GM19239 (cell line): ENCODE measurements at regions not wholly inside any gene's neighbourhood (a gene's known extent, or its start where the extent isn't known, plus 50 kb on each side); places are given as distances from the start of the nearest gene placed in this dataset.
A peak's percentile ranks its signal among the peaks of the same experiment; 100 is the strongest.
"Not testable (repeated sequence)": the region's sequence is repeated elsewhere in the genome, so short reads cannot be mapped to it uniquely, and the experiment has no call there.

Experiments
- DNase-seq: peaks from one replicate; pipeline ENCODE4 v3.0.0; 2011; ENCODE audit warnings: low spot score; ENCODE audit not compliant: insufficient read length
- FAIRE-seq: peaks from 2 replicates; lab custom pipeline; 2011; peaks lifted over from hg19 to GRCh38; lab: Jason Lieb, UNC

DNA sequence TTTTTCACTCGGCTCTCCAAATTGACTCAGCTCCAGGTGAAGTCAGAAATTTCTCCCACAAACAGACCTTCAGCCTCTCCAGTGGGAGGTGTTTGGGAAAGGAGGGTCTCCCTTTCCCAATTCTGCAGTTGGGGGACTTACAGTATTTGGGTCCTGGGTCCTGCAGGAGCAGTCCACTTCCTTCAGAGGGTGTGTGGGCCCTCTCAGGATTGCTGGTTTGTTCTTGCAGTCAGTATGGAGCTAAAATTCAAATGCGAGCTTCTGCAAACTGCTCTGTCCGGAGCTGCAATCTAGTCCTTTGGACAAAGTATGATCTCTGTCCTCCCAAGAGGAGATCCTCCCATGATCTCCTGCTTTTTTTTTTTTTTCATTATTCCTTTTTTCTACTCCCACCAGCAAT is 87.9 kb upstream of the MSTN start:
- FAIRE-seq: no peak
- no peak for DNase-seq

DNA sequence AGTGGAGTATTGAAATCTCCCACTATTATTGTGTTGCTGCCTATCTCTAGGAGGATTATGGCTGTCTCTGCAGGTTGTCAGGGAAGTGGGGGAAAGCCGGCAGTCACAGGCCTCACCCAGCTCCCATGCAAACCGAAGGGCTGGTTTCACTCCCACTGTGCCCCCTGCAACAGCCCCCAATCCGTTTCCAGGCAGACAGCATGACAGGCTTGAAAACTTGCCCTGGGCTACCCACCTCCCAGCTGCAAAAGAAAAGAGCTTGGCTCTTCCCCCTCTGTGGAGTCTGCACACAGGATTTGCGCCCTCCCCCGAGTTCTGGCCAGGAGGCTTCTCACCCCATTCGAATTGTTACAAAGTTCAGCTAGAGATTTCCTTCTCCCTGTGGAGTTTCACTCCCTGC is 87.4 kb upstream of the MSTN start:
- FAIRE-seq (no peak), DNase-seq (no peak)

DNA sequence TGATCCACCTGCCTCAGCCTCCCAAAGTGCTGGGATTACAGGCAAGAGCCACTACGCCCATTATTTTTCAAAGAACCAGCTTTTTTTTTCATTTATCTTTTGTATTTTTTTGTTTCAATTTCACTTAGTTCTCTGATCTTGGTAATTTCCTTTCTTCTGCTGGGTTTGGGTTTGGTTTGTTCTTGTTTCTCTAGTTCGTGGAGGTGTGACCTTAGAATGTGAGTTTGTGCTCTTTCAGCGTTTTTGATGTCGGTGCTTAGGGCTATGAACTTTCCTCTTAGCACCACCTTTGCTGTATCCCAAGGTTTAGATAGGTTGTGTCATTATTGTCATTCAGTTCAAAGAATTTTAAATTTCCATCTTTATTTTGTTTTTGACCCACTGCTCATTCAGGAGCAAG is 86.7 kb upstream of the MSTN start:
- FAIRE-seq (no peak), DNase-seq (no peak)

DNA sequence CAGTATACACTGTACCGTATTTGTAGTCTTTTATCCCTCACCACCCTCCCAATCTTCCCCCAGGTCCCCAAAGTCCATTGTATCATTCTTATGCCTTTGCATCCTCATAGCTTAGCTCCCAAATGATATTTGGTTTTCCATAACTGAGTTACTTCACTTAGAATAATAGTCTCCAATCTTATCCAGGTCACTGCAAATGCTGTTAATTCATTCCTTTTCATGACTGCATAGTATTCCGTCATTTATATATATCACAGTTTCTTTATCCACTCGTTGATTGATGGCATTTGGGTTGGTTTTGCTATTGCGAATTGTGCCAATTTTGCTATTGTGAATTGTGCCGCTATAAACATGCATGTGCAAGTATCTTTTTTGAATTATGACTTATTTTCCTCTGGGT is 83.6 kb upstream of the MSTN start:
- not testable (repeated sequence) for DNase-seq, FAIRE-seq

DNA sequence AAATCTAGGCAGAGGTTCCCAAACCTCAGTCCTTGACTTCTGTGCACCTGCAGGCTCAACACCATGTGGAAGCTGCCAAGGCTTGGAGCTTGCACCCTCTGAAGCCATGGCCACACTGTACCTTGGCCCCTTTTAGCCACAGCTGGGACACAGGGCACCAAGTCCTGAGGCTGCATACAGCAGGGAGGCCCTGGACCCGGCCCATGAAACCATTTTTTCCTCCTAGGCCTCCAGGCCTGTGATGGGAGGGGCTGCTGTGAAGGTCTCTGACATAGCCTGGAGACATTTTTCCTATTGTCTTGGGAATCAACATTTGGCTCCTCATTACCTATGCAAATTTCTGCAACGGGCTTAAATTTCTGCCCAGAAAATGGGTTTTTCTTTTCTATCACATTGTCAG is 77.9 kb upstream of the MSTN start:
- DNase-seq, FAIRE-seq: not testable (repeated sequence)

DNA sequence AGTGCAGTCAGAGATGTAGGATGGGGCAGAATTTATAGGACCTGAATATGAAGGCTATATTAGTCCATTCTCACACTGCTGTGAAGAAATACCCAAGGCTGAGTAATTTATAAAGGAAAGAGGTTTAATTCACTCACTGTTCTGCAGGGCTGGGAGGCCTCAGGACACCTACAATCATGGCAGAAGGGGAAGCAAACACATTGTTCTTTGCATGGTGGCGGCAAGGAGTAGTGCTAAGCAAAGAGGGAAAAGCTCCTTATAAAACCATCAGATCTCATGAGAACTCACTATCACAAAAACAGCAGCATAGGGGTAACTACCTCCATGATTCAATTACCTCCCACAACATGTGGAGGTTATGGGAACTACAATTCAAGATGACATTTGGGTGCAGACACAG is 76.8 kb upstream of the MSTN start:
- FAIRE-seq (no peak), DNase-seq (no peak)

DNA sequence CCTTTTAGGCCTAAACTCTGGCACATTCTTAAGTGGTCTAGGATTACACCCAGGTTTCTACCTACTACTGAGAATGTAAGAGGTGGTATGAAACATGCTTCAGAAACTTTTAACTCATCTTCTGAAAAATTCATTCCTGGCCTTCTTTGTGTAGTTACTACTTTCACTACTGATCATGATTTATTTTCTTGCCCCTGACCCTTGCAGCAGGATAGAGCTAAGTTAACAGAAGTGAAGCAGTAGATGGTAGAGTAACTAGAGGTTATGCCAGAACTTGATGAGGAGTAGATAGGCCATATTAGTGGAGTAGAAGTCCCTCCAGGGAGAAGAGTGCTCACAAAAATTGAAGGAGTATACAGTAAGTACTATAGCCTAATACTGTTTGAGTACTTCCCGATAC is 75.5 kb upstream of the MSTN start:
- DNase-seq: no peak
- FAIRE-seq: peak; percentile 58

DNA sequence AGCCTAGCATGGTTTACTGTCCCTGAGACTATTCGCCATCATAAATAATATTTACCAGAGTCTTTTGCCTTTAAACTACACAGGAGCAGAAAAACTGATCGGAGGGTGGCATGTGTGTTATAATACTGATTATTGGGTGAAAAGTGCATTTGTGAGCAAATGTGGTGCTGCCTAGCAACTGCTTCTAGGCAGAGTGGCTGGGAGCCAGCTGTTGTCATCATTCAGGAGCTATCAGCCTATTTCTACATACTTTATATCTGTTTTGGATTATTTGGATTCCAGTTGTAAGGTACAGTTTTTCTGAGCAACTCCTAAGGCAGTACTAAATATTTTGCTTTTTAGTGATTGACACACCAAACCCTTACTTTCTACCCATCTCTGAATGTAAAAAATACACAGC is 75.0 kb upstream of the MSTN start:
- DNase-seq: no peak
- FAIRE-seq: peak; percentile 21

DNA sequence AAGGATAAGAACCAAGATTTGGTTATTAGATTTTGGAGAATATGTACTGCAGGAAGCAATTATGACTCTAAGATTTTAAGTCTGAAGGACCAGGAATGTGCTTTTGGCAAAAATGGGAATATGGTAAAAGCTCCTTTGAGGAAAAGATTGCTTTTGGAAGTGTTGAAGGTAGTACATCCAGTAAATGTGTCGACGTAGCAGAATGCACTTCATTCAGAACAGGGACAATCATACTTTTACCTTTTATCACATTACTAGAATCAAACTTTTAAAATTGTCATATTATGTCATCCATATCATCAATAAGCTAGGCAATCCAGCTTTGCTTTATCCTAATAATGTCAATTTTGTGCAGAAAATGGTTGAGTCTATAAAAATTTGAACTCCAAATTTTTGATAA is 74.3 kb upstream of the MSTN start:
- FAIRE-seq (no peak), DNase-seq (no peak)

DNA sequence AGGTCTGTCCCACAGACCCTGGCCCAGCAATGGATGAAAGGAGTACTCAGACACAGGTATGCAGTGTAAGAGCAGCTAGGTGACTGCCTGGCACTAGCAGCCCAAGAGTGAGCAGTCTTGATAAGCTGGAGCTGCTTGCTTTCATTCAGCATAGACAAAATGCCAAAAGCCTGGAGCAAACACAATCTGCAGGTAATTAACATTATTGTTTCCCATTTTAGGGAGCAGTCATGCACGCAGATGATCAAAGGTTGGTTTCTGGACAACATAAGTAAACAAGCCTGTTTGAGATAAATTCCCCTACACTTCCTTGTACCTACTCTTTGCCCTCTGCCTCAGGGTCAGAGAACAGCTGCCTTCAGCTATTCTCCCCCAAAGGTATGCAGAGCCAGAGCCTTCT is 73.7 kb upstream of the MSTN start:
- no peak for DNase-seq
- FAIRE-seq: no peak

DNA sequence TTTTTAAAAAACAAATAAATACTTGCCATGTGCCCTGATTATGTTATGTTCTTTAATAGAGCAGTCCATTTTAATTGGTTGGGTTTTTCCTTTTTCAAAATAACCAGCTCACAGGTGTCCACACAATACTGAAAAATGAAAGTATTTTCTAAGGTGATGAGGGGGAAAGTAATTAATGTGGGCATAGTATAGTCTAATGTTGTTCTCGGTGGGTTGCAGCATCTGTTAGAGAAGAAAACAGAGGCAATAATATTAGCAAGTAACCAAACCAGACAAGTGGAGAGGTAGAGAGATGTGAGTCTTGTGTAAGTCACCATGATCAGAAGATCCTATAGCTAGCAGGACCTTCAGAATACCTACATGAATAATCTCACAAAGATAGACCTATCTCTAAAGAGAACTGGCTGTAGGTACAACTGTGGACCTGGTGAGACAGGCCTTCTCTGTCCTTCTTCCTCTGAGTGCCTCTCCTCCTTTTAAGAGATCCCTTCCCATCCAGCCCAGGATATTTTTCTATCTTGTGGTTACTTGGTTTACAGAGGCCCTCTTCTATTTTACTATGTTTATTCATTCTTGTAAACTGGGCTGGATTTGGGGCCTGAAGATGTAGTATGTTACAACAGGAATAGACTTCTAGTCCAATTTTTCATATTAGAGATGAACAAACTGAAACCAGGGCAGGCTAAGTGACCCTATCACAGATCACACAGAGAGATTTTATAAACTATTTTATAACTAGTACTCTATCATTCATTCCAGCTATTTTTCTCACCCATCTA is 67.1 kb upstream of the MSTN start:
- DNase-seq: no peak
- peak; percentile 23 for FAIRE-seq

DNA sequence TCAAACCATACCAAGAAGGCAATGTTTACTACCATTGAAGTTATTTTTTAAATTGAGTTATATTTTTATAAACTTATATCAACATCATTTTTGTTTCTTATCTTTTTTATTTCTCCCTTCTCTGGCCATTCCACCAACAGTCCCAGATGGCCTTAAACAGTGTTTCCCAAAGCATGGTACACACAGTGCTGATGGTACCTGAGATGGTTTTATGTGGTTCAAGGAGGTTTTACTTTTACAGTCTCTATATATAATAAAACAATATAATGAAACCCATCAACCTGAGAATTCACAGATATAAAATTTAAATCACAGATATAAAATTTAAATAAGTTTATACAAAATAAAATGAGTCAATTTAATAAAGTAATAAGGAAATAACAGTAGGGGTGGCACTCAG is 65.1 kb upstream of the MSTN start:
- DNase-seq (no peak), FAIRE-seq (no peak)

DNA sequence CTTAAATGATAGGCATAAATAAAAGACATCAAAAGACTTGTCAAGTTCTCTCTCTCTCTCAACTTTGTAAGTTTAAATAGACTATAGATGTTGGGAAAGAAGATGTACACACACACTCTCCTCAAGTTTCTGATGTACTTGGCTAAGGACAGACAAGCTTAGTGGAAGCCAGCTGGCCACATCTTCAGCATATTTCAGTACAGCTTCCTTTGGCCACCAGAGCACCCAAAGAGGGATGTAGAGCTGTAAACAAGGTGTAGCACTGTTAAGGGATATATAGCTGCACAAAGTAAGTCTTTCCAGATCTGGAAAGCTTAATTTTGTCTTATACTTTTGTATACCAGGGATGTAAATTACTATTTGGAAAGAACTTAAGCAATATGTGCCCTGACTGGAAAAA is 64.3 kb upstream of the MSTN start:
- FAIRE-seq: peak; percentile 4
- no peak for DNase-seq

DNA sequence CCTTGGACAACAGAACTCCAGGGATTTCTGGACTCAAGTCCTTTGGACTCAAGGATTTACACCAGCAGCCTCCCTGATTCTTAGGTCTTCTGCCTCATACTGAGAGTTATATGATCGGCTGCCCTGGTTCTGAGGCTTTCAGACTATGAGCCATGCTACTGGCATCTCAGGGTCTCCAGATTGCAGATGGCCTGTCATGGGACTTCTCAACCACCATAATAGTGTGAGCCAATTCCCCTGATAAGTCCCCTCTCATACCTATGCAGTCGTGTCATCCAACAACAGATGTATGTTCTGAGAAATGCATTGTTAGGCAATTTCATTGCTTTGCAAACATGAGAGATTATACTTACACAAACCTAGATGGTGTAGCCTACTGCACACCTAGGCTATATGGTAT is 61.4 kb upstream of the MSTN start:
- DNase-seq (no peak), FAIRE-seq (no peak)

DNA sequence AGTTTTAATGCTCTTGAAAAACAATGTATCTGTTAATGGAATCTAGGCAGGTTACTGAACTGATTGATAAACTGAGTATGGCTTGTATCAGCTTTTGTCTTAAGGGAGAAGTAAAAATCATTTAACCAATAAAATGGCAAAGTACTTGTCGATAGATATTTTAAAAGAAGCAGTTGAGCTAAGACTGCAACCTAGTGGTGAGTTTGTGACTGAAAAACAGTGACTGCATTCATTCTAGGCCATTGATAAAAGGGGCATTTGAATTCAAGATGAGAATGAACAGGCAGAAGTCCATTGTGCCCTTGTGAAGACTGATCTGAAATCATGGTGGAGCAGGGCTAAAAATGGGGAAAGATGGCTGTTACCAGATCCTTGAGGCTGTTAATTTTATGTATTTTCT is 59.4 kb upstream of the MSTN start:
- FAIRE-seq (peak; percentile 81), DNase-seq (peak; percentile 3)

DNA sequence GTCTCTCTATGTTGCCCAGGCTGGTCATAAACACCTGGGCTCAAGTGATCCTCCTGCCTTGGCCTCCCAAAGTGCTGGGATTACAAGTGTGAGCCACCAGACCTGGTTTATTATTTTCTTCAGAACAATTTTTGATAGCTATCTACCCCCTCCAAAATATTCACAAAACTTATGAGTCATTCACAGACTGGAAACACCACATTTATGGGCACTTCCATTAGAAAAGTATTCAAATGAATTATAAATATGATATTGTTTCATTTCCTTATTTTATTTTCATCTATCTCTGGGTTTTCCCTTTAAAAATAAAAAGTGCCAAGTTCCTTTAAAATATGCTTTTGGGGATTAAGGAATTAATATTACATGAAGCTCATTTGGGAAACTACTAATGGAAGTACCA is 58.8 kb upstream of the MSTN start:
- DNase-seq: no peak
- FAIRE-seq: no peak

DNA sequence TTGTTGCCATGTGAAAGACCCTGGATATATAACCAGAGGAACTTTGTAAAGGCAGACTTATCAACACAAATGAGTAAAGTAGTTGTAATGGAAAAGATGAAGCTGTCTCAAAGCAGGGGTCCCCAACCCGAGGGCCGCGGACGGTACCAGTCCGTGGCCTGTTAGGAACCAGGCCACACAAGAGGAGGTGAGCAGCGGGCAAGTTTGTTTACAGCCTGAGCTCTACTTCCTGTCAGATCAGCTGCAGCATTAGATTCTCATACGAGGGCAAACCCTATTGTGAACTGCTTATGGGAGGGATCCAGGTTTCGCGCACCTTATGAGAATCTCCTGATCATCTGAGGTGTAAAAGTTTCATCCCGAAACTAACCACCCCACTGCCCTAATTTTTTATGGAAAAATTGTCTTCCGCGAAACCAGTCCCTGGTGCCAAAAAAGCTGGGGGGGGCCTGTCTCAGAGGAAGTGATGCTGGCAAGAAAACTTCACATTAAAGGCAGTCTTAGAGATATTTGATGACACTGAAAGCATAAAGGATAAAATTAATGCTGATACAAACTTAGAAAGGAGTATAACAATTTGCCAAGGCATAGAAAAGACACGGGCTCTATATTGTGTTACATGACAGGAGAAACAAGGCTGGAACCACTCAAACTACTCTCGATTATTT is 57.5 kb upstream of the MSTN start:
- FAIRE-seq (peak; percentile 49), DNase-seq (no peak)

DNA sequence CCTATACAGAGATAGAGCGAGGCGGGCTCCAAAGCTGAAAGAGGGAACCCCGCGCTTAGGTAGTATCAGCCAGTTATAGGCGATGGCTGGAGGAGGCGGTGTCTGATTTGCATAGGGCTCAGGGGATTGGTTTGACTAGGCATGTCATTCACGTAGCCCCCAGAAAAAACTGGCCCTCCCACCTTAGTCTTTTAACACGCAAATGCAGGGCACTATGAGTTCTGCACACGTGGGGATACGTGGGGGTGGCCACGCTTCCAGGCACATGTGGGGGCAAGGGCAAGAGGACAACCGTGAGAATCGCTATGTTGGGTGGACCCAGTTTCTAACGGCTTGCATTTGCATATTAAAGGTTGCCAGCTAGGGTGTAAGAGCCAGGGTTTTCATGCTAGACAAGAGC is 56.7 kb upstream of the MSTN start:
- DNase-seq (no peak), FAIRE-seq (no peak)

DNA sequence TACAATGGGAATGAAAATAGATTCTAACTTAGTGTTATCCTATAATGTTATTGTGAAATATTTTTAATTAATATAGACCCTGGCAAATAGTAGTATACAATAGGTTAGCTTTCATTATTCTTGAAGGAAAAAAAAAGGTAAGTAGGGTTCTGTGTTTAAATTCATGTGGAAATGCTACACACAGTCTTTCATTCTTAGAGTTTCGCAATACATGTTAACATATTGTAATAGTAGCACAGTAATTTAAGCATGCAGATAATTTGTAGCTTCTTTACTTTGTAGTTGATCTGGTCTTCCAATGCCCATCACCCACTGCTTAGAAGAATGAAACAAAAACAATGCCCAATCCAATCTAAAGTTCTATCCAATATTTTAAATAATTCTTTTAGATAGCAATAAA is 54.8 kb upstream of the MSTN start:
- FAIRE-seq (no peak), DNase-seq (no peak)

DNA sequence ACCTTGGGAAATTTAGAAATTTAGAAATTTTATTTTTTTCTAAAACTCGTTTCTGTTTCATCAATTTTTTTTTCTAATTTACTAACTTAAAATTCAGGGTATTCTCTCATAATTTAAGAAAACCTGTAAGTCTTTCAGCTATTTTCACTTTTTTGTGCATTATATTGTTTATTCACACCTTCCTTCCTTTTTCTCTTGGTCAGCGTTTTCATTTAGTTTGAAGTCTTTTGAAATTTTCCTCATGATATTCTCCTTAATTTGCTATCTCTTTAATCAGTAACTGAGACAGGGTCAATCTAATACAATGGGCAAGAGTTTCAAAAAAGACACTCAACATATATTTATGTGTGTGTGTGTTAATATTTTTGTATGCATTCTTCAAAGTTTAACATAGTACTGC is 50.5 kb upstream of the MSTN start:
- FAIRE-seq (no peak), DNase-seq (no peak)
